ENCODE measurements at regions not wholly inside any gene's neighbourhood (a gene's known extent, or its start where the extent isn't known, plus 50 kb on each side); places are given as distances from the start of the nearest gene placed in this dataset.

GRCh38 chr17:31702041-31702440 lies 157.0 kb downstream of the COPRS start:
- DNase-seq, result no peak

GRCh38 chr17:31700973-31701372 lies 158.1 kb downstream of the COPRS start:
- DNase-seq, result no peak

- no peak for DNase-seq
Observed at GRCh38 chr17:31699886-31700285, 159.2 kb downstream of the COPRS start.

- DNase-seq, result no peak
Observed at GRCh38 chr17:31699281-31699680, 159.8 kb downstream of the COPRS start.

GRCh38 chr17:31698751-31699150 lies 160.3 kb downstream of the COPRS start:
- DNase-seq, result no peak

- no peak for DNase-seq
Observed at GRCh38 chr17:31697838-31698237, 161.2 kb downstream of the COPRS start.

GRCh38 chr17:31696703-31697325 lies 162.2 kb downstream of the COPRS start:
- DNase-seq, result no peak

GRCh38 chr17:31696184-31696602 lies 162.9 kb downstream of the COPRS start:
- DNase-seq, result no peak

- no peak for DNase-seq
Observed at GRCh38 chr17:31695456-31696090, 163.5 kb downstream of the COPRS start.

GRCh38 chr17:31693433-31694220 lies 165.4 kb downstream of the COPRS start:
- no peak for DNase-seq

GRCh38 chr17:31692632-31693031 lies 166.4 kb downstream of the COPRS start:
- no peak for DNase-seq

GRCh38 chr17:31692027-31692426 lies 167.0 kb downstream of the COPRS start:
- no peak for DNase-seq

- no peak for DNase-seq
Observed at GRCh38 chr17:31691251-31691905, 167.7 kb downstream of the COPRS start.

- DNase-seq, result no peak
Observed at GRCh38 chr17:31690151-31690551, 168.9 kb downstream of the COPRS start.

- no peak for DNase-seq
Observed at GRCh38 chr17:31688701-31689100, 170.3 kb downstream of the COPRS start.

- no peak for DNase-seq
Observed at GRCh38 chr17:31687505-31688126, 171.4 kb downstream of the COPRS start.

GRCh38 chr17:31686495-31686894 lies 172.5 kb downstream of the COPRS start:
- DNase-seq, result no peak

- DNase-seq, result no peak
Observed at GRCh38 chr17:31684901-31685300, 174.1 kb downstream of the COPRS start.

GRCh38 chr17:31680126-31680525 lies 178.9 kb downstream of the COPRS start:
- no peak for DNase-seq

GRCh38 chr17:31679667-31680066 lies 179.4 kb downstream of the COPRS start:
- DNase-seq, result no peak

GRCh38 chr17:31678431-31678830 lies 180.6 kb downstream of the COPRS start:
- no peak for DNase-seq

- DNase-seq, result no peak
Observed at GRCh38 chr17:31677681-31678080, 181.4 kb downstream of the COPRS start.

- DNase-seq, result no peak
Observed at GRCh38 chr17:31677036-31677435, 182.0 kb downstream of the COPRS start.

Measured in NCI-H1930 (cell line).